SJSA1 (cell line): ENCODE measurements at regions not wholly inside any gene's neighbourhood (a gene's known extent, or its start where the extent isn't known, plus 50 kb on each side); places are given as distances from the start of the nearest gene placed in this dataset.
A peak's percentile ranks its signal among the peaks of the same experiment; 100 is the strongest.

ENCODE experiments used
- DNase-seq, 2 experiments: peaks; one replicate each; pipeline ENCODE4 v3.0.0-alpha.2; 2015 to 2020; ENCODE audit warnings: low spot score in 2 of 2, low read depth in 1 of 2
- H3K27ac ChIP-seq: fragments of 250-450 bp; sonication (Bioruptor Pico); 2 replicates; pipeline ENCODE4 v1.5.1; 2020; ENCODE audit warnings: mild to moderate bottlenecking, moderate library complexity
- H3K27me3 ChIP-seq: fragments of 250-450 bp; sonication (Bioruptor Pico); replicated peaks from 2 replicates; pipeline ENCODE4 v1.5.1; 2020; ENCODE audit warnings: mild to moderate bottlenecking, moderate library complexity
- H3K36me3 ChIP-seq: fragments of 250-450 bp; sonication (Bioruptor Pico); 2 replicates; pipeline ENCODE4 v1.5.1; 2020; ENCODE audit warnings: mild to moderate bottlenecking
- H3K4me1 ChIP-seq: fragments of 250-450 bp; sonication (Bioruptor Pico); replicated peaks from 2 replicates; pipeline ENCODE4 v1.6.1; 2021; ENCODE audit warnings: mild to moderate bottlenecking
- H3K4me3 ChIP-seq: fragments of 250-450 bp; sonication (Bioruptor Pico); 2 replicates; pipeline ENCODE4 v1.5.1; 2020; ENCODE audit warnings: mild to moderate bottlenecking
- H3K9me3 ChIP-seq: fragments of 250-450 bp; sonication (Bioruptor Pico); replicated peaks from 2 replicates; pipeline ENCODE4 v1.5.1; 2020; ENCODE audit warnings: mild to moderate bottlenecking

DNA sequence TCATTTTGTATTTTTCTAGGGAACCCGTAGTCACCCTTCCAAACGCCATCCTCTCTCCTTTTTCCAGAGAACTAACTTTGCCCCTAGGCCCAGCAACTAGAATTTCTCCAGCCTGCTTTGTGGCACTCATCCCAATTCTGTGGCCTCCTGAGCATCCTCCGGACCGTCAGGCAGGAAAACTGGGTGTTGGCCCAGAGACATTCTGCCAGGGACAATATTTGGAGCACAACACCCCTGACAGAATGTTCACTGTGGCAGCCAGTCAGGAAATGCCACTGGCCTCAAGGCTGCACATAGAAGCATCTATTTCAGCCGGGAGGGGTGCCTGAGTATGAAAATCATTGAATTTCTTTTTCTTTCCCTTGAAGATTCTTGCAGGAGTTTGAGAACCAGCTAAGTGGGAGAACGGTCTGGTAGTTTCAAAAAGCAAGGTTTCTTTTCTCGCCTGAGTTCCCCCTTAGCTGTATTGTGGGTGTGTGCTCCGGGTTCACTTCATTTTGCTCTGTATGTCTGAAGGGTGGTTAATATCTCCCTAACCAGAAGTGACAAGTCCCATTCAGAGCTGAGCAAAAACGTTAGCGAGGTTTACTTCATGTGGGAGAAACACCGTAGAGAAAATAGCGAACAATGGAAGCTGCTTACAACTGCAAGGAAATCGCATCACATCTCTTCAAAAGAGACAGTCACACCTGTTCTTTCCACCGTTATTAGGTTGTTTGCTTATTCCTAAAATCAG is 108.1 kb upstream of the TPM1 start:
- H3K27ac ChIP-seq = no peak overlapping the region
- DNase-seq = no peak
- H3K9me3 ChIP-seq = no peaks in the 10 kb centered on the region
- no peaks in the 10 kb centered on the region for H3K36me3 ChIP-seq
- H3K4me3 ChIP-seq = no peak overlapping the region
- H3K4me1 ChIP-seq = peaks cover 18% of the 10 kb centered on the region
- H3K27me3 ChIP-seq = no peaks in the 10 kb centered on the region

DNA sequence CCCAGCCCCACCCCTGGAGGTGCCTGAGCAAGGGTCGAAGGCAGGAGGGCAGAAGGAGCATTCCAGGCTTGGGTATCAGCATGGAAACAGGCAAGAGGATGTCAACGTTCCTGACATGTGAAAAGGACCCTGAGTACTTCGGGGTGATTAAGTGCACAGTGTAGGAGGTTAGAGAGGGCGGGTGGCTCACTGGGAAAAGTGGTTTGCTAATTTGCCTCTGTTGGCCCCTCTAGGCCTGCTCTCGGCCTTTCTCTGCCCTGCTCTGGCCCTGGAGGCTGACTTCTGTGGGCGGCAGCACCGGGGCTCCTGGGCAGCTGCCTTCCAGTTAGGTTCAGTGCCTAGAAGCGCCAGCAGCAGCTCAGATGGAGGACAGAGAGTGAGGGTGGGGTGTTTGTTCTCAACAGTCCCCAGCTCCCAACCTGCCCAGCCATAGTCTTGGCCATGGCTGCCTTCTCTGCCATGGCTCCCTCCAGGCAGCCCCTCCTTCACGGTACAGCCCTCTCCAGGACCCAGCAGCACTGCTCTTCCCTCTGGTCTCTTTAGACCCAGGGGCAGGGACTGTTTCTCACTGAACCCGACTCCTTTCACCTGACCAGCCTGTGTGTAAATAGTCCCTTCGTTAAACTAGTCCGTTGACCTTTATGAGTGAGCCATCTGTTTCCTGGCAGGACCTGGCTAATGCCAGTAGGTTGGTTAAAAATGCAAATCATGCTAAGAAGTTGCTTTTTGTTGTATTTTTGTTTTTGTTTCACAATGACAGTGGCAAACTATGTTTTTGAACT is 107.1 kb upstream of the TPM1 start:
- Histone ChIP-seq H3K27ac (no peak overlapping the region), H3K4me1 (peaks cover 20% of the 10 kb centered on the region), H3K9me3 (no peaks in the 10 kb centered on the region), H3K36me3 (no peaks in the 10 kb centered on the region), H3K27me3 (no peaks in the 10 kb centered on the region), H3K4me3 (no peak overlapping the region)
- DNase-seq = no peak

DNA sequence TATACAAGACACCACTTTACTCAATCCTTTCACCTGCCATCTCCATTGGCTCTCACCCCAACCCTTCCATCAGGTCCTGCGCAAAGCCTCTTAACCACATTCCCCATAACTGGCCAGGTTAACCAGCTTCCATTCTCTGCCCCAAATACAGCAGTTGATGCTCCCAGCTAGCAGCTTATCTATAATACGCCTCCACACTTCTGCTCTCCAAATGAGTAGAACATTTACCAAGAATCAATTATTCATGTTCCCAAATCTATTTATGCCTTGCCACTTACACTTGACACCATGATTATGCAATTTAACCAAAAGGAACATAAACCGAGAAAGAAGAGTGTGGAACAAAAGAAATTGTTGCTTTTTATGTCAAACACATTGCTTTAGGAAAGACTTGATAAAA is 103.7 kb upstream of the TPM1 start:
- H3K36me3 ChIP-seq = no peaks in the 10 kb centered on the region
- H3K27ac ChIP-seq = no peak overlapping the region
- no peaks in the 10 kb centered on the region for H3K27me3 ChIP-seq
- peaks cover 22% of the 10 kb centered on the region for H3K4me1 ChIP-seq
- H3K9me3 ChIP-seq = no peaks in the 10 kb centered on the region
- no peak for DNase-seq
- no peak overlapping the region for H3K4me3 ChIP-seq

DNA sequence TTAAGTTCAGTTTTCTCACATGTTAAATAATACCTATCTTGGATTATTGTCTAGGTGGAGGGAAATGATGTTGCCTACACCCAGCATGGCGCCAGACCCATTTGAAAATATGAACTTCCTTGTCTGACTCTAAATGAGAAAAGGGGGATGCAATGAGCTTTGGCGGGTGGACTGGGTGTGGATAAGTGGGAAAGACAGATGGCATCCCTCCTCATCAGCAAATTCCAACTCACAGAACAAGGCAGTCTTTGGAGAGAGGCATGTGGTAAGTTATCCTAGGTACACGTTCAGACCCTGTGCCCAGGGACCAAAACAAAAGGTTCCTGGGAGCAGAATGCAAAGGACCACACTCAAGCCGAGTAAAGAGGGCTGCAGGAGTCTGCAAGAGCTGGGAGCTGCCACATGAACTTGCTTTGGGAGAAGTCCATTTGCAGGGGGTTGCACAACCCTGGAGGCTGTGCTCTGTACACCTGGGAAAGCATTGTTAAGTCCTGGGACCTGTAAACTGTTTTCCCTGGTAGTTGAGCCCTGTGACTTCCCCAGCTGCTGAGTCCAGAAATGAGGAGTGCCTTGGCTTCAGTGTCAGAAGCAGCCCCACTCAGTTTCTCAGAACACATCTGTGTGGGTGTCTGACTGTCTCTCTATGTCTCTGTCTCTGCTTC is 102.3 kb upstream of the TPM1 start:
- Histone ChIP-seq H3K4me3 (no peak overlapping the region), H3K36me3 (no peaks in the 10 kb centered on the region), H3K27me3 (no peaks in the 10 kb centered on the region), H3K27ac (peak overlapping the region; percentile 70), H3K9me3 (no peaks in the 10 kb centered on the region), H3K4me1 (peaks cover 22% of the 10 kb centered on the region)
- DNase-seq = no peak

DNA sequence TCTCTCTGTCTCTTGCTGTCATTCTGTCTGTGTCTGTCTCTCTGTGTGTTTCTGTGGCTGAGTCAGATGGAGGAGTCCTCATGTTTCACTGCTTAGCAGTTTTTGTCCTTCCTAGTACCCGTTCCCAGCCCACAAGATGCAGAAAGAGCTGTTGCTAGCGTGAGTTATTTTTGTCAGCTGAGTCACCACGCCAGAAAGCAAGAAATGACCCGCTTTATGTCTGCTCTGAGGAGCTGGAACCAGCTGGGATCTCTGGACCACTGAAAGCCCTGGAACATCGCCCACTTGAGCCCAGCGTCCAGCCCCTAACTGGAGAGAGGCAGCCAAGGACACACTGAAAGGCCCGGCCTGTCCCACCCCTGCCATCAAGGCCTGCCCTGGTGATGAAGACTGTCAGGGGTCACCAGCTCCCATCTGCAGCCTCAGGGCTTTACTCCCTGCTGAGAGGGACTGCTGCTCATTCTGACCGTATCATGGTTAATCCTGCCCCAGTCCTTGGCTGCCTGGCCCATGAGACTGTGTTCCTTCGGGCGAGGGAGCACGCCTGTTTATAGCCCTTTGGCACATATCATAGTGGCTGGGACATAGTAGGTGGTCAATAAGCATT is 101.7 kb upstream of the TPM1 start:
- Histone ChIP-seq H3K36me3 (no peaks in the 10 kb centered on the region), H3K9me3 (no peaks in the 10 kb centered on the region), H3K27me3 (no peaks in the 10 kb centered on the region), H3K4me1 (peaks cover 22% of the 10 kb centered on the region), H3K4me3 (no peak overlapping the region), H3K27ac (peak overlapping the region; percentile 70)
- peak; percentile 86 to 87 for DNase-seq

DNA sequence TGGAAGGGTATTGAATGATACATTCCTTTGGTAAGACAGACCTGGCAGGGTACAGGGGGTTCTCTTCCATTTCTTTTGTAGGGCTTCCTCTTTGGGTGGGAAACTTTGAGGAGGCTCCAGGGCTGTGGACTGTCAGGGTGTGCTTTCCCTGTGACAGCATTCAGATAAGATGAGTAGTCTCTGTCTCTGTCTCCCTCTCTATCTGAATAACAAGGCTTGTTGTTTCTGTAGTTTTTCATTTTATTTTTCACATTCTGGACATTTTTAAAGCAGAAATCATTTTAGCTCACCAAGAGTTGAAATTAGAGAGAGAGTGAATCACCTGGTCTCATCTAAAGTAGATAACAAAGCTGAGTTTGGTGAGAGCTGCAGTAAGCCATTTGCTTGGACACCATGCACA is 100.8 kb upstream of the TPM1 start:
- H3K27me3 ChIP-seq = no peaks in the 10 kb centered on the region
- peak overlapping the region; percentile 70 for H3K27ac ChIP-seq
- no peak overlapping the region for H3K4me3 ChIP-seq
- H3K4me1 ChIP-seq = peaks cover 22% of the 10 kb centered on the region
- no peaks in the 10 kb centered on the region for H3K36me3 ChIP-seq
- peak in 1 of 2 experiments; percentile 20 for DNase-seq
- no peaks in the 10 kb centered on the region for H3K9me3 ChIP-seq

DNA sequence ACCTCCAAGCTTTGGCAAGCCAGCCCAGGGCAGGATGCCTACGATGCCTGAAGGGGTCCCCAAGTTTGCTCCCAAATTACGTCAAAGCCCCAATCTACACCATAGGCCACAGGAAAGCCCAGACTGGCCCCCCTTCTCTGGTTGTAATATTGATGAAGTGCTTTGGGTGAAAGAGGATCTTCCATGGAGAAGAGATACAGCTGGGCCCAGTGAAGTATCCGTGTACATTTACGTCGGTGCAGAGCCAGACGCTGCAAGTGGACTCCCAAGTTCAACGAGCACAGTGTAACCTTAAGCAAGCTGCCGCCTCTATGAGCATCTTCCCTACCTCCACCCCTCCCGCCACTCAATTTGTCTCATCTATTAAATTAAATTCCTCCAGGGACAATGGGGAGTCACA is 100.1 kb upstream of the TPM1 start:
- Histone ChIP-seq H3K36me3 (no peaks in the 10 kb centered on the region), H3K9me3 (no peaks in the 10 kb centered on the region), H3K27me3 (no peaks in the 10 kb centered on the region), H3K4me1 (peaks cover 22% of the 10 kb centered on the region), H3K27ac (no peak overlapping the region), H3K4me3 (no peak overlapping the region)
- no peak for DNase-seq

GRCh38 chr15:62945063-62945462 is 97.5 kb upstream of the TPM1 start:
- Histone ChIP-seq H3K9me3 (no peaks in the 10 kb centered on the region), H3K27ac (no peak overlapping the region), H3K27me3 (no peaks in the 10 kb centered on the region), H3K36me3 (no peaks in the 10 kb centered on the region), H3K4me3 (no peak overlapping the region), H3K4me1 (peaks cover 21% of the 10 kb centered on the region)
- DNase-seq = peak in 1 of 2 experiments; percentile 28

DNA sequence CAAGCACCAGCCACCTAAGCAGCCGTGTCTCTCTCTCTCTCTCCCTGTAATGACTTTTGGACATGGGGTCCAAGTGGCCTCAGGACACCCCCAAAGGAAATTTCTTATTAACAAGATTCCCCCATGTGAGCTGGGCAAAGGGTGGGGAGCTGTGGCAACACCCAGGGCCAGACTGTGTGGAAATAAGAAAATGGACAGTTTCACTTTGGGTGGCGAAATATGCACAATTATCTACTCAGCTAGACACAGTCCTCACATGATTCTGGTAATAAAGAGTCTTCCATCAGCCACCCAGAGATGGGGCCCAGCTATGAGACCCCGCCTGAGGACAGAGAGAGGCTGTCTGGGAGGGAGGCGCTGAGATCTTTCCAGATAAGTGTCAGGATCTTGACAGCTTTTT is 96.8 kb upstream of the TPM1 start:
- no peaks in the 10 kb centered on the region for H3K9me3 ChIP-seq
- DNase-seq = no peak
- H3K27ac ChIP-seq = no peak overlapping the region
- H3K4me3 ChIP-seq = no peak overlapping the region
- no peaks in the 10 kb centered on the region for H3K27me3 ChIP-seq
- H3K36me3 ChIP-seq = no peaks in the 10 kb centered on the region
- peaks cover 14% of the 10 kb centered on the region for H3K4me1 ChIP-seq

- Histone ChIP-seq H3K4me1 (peaks cover 2% of the 10 kb centered on the region; the same call in 1 of the 2 replicates), H3K36me3 (no peaks in the 10 kb centered on the region), H3K4me3 (no peak overlapping the region), H3K9me3 (no peaks in the 10 kb centered on the region), H3K27me3 (no peaks in the 10 kb centered on the region), H3K27ac (no peak overlapping the region)
- DNase-seq = no peak
These were observed 95.6 kb upstream of the TPM1 start for GRCh38 chr15:62946940-62947339.

GRCh38 chr15:62950462-62950931 is 92.0 kb upstream of the TPM1 start:
- Histone ChIP-seq H3K9me3 (no peaks in the 10 kb centered on the region), H3K27me3 (no peaks in the 10 kb centered on the region), H3K4me3 (no peak overlapping the region), H3K27ac (no peak overlapping the region), H3K4me1 (no peaks in the 10 kb centered on the region), H3K36me3 (no peaks in the 10 kb centered on the region)
- DNase-seq = no peak

- H3K9me3 ChIP-seq = no peaks in the 10 kb centered on the region
- DNase-seq = no peak
- H3K4me1 ChIP-seq = no peaks in the 10 kb centered on the region; the same call in 1 of the 2 replicates
- H3K4me3 ChIP-seq = no peak overlapping the region
- H3K36me3 ChIP-seq = no peaks in the 10 kb centered on the region
- no peak overlapping the region for H3K27ac ChIP-seq
- H3K27me3 ChIP-seq = no peaks in the 10 kb centered on the region
These were observed 91.1 kb upstream of the TPM1 start for GRCh38 chr15:62951481-62951880.

DNA sequence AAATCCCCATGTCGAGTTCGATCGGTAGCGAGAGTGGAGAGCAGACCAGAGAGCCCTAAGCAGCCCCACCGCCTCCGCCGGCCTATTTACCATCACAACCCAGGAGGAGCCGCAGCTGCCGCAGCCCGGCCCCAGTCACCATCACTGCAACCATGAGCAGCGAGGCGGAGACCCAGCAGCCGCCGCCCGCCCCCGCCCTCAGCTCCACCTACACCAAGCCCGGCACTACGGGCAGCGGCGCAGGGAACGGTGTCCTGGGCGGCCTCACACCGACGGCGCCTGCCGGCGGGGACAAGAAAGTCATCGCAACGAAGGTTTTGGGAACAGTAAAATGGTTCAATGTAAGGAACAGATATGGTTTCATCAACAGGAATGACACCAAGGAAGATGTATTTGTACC is 89.5 kb upstream of the TPM1 start:
- no peak overlapping the region for H3K4me3 ChIP-seq
- no peak for DNase-seq
- H3K27me3 ChIP-seq = no peaks in the 10 kb centered on the region
- peaks cover 13% of the 10 kb centered on the region for H3K4me1 ChIP-seq
- no peak overlapping the region for H3K27ac ChIP-seq
- no peaks in the 10 kb centered on the region for H3K9me3 ChIP-seq
- no peaks in the 10 kb centered on the region for H3K36me3 ChIP-seq
